Left ventricle myocardium inferior (tissue), 1 donor: ENCODE measurements at regions not wholly inside any gene's neighbourhood (a gene's known extent, or its start where the extent isn't known, plus 50 kb on each side); places are given as distances from the start of the nearest gene placed in this dataset.

Source experiments
- DNase-seq: peaks from one replicate; pipeline ENCODE4 v3.0.0-alpha.2; 2020
- H3K27ac ChIP-seq: fragments of 200-600 bp; replicated peaks from 2 replicates; pipeline ENCODE4 v1.8.0; 2021
- H3K27me3 ChIP-seq: fragments of 200-600 bp; 2 replicates; pipeline ENCODE4 v1.8.0; 2021; ENCODE audit warnings: low read depth
- H3K36me3 ChIP-seq: fragments of 200-600 bp; 2 replicates; pipeline ENCODE4 v1.8.0; 2021
- H3K4me1 ChIP-seq: fragments of 200-600 bp; 2 replicates; pipeline ENCODE4 v1.8.0; 2021
- H3K4me3 ChIP-seq: fragments of 200-600 bp; 2 replicates; pipeline ENCODE4 v1.8.0; 2021; ENCODE audit warnings: mild to moderate bottlenecking, moderate library complexity
- H3K9me3 ChIP-seq: fragments of 200-600 bp; replicated peaks from 2 replicates; pipeline ENCODE4 v1.8.0; 2021
- intact Hi-C: fragments of 100-400 bp; cut with micrococcal nuclease; formaldehyde crosslinking; loops from one replicate; pipeline ENCODE4 v1.11.0; 2022
- TF ChIP-seq, protein P1 (sequence below): fragments of 200-600 bp; IDR thresholded peaks from 2 replicates; pipeline ENCODE4 v1.8.0; 2021; ENCODE audit warnings: antibody characterized with exemption, mild to moderate bottlenecking, borderline replicate concordance
- donor health status: DM: no; HTN: yes; CAD: no; lungs with severe emphysema.

DNA sequence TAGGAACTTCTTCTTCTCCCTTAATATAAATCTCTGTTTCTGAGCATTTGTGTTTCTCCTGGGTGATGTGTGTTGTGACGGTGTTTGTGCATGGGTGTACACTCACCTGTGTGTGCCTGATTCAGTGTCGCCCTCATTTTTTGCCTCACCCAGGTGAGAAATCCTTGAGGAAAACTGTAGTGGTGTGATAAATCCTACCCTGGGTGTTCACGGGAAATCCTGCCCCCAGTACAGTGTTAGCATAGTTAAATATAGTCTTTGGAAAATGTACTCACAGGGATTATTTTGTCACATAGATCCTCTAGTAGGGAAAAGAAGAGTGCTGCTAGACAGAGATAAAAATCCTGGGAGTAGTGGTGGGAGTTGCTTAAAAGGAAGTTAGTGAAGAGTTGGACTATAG lies 291.9 kb upstream of the PITX2 start:
- Histone ChIP-seq H3K27ac (no peak overlapping the region), H3K9me3 (no peaks in the 10 kb centered on the region), H3K4me1 (no peaks in the 10 kb centered on the region), H3K36me3 (no peaks in the 10 kb centered on the region), H3K4me3 (no peak overlapping the region), H3K27me3 (no peaks in the 10 kb centered on the region)
- TF ChIP-seq, protein P1, sequence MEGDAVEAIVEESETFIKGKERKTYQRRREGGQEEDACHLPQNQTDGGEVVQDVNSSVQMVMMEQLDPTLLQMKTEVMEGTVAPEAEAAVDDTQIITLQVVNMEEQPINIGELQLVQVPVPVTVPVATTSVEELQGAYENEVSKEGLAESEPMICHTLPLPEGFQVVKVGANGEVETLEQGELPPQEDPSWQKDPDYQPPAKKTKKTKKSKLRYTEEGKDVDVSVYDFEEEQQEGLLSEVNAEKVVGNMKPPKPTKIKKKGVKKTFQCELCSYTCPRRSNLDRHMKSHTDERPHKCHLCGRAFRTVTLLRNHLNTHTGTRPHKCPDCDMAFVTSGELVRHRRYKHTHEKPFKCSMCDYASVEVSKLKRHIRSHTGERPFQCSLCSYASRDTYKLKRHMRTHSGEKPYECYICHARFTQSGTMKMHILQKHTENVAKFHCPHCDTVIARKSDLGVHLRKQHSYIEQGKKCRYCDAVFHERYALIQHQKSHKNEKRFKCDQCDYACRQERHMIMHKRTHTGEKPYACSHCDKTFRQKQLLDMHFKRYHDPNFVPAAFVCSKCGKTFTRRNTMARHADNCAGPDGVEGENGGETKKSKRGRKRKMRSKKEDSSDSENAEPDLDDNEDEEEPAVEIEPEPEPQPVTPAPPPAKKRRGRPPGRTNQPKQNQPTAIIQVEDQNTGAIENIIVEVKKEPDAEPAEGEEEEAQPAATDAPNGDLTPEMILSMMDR: no peak
- no peak for DNase-seq
- intact Hi-C loops: no loop called here

DNA sequence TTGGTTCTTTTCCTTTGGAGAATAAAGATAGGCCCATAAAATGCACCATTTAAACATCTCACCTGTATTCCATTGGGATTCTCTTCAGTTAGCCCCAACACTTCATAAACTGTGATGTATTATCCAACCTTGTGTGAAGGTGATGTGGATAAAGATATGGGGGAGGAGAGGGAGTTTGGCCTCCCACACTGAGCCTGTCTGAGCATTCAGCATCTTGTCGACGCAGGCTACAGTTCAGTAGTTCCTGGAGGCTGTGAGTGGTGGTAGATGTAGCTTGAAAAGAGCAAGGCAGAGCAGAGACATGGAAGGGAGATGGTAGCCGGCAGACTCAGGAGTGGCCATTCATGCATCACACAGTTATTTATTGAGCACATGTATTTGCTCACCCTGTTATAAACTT lies 292.4 kb upstream of the PITX2 start:
- Histone ChIP-seq H3K4me1 (no peaks in the 10 kb centered on the region), H3K27ac (no peak overlapping the region), H3K9me3 (no peaks in the 10 kb centered on the region), H3K36me3 (no peaks in the 10 kb centered on the region), H3K27me3 (no peaks in the 10 kb centered on the region), H3K4me3 (no peak overlapping the region)
- TF ChIP-seq, protein P1: no peak
- DNase-seq: no peak
- intact Hi-C loops: no loop called here

DNA sequence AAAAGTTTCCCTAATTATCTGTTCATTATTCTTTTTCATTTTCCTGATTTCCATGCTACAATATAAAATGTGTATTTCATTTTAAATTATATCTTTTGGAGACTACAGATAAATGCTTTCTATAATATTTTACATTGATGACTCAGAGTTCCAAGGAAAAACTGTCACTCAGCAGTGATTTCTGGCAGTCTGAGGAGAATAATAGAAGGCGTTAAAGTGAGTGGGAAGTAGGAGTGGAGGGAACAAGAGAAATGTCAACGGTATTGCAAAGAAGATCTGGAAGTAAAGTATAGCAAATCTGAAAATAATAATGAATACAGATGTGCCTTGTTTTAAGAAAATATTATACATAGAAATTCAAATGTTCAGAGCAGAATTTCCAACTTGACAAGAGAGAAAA lies 293.6 kb upstream of the PITX2 start:
- H3K36me3 ChIP-seq: no peaks in the 10 kb centered on the region
- no peaks in the 10 kb centered on the region for H3K9me3 ChIP-seq
- TF ChIP-seq, protein P1: no peak
- DNase-seq: no peak
- H3K4me1 ChIP-seq: no peaks in the 10 kb centered on the region
- H3K27me3 ChIP-seq: no peaks in the 10 kb centered on the region
- intact Hi-C loops: no loop called here
- H3K27ac ChIP-seq: no peak overlapping the region
- H3K4me3 ChIP-seq: no peak overlapping the region

DNA sequence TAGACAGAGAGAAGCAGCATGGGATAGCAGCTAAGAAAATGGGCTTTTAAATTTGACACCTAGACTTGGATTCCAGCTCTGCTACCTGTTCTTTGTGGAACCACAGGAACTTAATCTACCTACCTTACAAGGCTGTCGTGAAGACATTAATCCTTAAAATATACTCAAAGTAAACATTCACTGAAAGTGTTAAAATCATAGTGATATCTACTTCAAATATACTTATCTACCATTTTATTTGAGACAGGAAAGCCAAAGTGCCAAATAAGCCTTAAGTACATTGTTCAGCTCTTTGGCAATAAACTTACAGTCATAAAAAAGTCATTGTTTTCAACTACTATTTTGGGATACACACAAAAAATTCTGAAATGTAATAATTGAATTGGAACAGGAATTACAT lies 295.0 kb upstream of the PITX2 start:
- DNase-seq: no peak
- intact Hi-C loops: no loop called here
- Histone ChIP-seq H3K9me3 (no peaks in the 10 kb centered on the region), H3K27me3 (no peaks in the 10 kb centered on the region), H3K36me3 (no peaks in the 10 kb centered on the region), H3K4me3 (no peak overlapping the region), H3K4me1 (no peaks in the 10 kb centered on the region), H3K27ac (no peak overlapping the region)
- TF ChIP-seq, protein P1: no peak

DNA sequence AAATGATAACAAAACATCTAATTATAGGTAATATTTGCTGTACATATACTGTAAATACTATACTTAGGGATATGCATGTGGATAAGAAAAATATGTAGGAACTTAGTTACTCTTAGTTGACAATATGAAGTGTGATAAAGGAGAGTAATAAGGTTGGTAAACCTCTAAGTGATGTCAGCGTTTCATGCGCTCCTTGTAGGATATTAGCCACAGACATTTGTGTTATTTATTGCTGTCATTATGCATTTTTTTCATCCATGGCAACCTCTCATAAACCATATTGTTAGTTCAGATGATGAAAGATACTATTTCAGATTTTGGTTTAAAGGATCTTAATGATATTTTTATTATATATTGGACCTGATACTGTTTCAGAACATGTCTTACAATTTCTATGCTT lies 298.1 kb upstream of the PITX2 start:
- Histone ChIP-seq H3K27me3 (no peaks in the 10 kb centered on the region), H3K27ac (no peak overlapping the region), H3K4me1 (no peaks in the 10 kb centered on the region), H3K4me3 (no peak overlapping the region), H3K36me3 (no peaks in the 10 kb centered on the region), H3K9me3 (no peaks in the 10 kb centered on the region)
- no peak for DNase-seq
- TF ChIP-seq, protein P1: no peak
- intact Hi-C loops: no loop called here

DNA sequence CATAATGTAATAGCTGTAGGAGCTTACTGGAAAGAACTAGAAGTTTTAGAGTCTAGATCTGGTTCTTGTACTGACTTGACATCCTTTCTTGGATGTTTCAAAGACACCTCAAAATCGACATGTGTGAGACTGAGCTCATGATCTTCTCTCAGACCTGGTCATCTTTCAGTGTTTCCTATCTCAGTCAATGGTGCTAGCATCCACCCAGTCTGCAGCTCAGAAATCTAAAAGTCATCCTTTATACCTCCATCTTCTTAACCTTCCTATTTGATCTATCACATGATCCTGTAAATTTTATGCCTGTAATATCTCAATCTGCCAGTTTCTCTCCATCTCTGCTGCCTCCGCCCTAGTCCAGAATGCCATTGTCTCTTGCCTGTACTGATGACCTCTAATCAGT lies 301.9 kb upstream of the PITX2 start:
- H3K27me3 ChIP-seq: no peaks in the 10 kb centered on the region
- no peaks in the 10 kb centered on the region for H3K36me3 ChIP-seq
- H3K4me1 ChIP-seq: no peaks in the 10 kb centered on the region
- TF ChIP-seq, protein P1: no peak
- no peak overlapping the region for H3K4me3 ChIP-seq
- intact Hi-C loops: no loop called here
- H3K27ac ChIP-seq: no peak overlapping the region
- H3K9me3 ChIP-seq: no peaks in the 10 kb centered on the region
- no peak for DNase-seq
